ENCODE measurements at regions not wholly inside any gene's neighbourhood (a gene's known extent, or its start where the extent isn't known, plus 50 kb on each side); places are given as distances from the start of the nearest gene placed in this dataset.
A peak's percentile ranks its signal among the peaks of the same experiment; 100 is the strongest.

DNA sequence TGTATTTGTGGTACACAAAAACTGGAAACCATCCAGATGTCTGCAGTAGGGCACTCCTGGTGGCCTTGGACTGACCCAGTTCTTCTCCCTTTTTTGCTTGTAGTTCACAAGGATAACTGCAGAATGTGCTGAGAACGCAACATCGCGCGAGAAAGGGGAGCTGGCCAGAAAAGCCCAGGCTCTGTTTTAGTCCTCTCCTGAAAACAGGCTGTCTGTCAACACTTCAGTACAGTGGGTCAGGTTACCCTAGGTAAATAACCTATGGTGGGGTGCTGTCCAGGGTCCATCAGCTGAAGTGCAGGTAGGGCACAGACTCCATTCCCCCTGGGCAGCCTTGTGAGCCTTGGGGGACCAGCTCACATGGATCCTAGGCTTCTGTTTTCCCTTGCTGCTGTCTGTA, 495.8 kb downstream of the MDFIC start:
- Mint-ChIP-seq H3K9me3 (no peaks in the 10 kb centered on the region), H3K36me3 (no peaks in the 10 kb centered on the region), H3K27ac (no peak overlapping the region), H3K4me3 (no peak overlapping the region), H3K27me3 (ENCODE audit: low read depth in 2 of 2) (no peaks in the 10 kb centered on the region), H3K4me1 (no peaks in the 10 kb centered on the region)
- DNase-seq (no peak), ATAC-seq (no peak)
- H3K9me3 ChIP-seq (ENCODE audit: control insufficient read depth, insufficient read depth, low read length), result no peaks in the 10 kb centered on the region
- 93% methylated on average over 4 of the region's 4 CpGs for WGBS (ENCODE audit: insufficient coverage)
- intact Hi-C loops (cut with micrococcal nuclease), result no loop called here
- H3K36me3 ChIP-seq (ENCODE audit: control insufficient read depth, insufficient read depth, low read length), result no peaks in the 10 kb centered on the region
- no peak overlapping the region for H3K27ac ChIP-seq (ENCODE audit: low read length)
- no peaks in the 10 kb centered on the region for H3K27me3 ChIP-seq (ENCODE audit: control insufficient read depth, insufficient read depth, low read length)
- no peaks in the 10 kb centered on the region for H3K4me1 ChIP-seq (ENCODE audit: control insufficient read depth, insufficient read depth, low read length)
- no peak for TF ChIP-seq CTCF (IDR thresholded peaks at IDR 0.05)
- no peak overlapping the region for H3K4me3 ChIP-seq (ENCODE audit: low read length)

- H3K36me3 ChIP-seq (ENCODE audit: control insufficient read depth, insufficient read depth, low read length), result no peaks in the 10 kb centered on the region
- WGBS (ENCODE audit: insufficient coverage), result 33% methylated on average over 3 of the region's 3 CpGs
- H3K4me3 ChIP-seq (ENCODE audit: low read length), result no peak overlapping the region
- DNase-seq, result peak in 1 of 2 donors; percentile 15
- Mint-ChIP-seq H3K9me3 (no peaks in the 10 kb centered on the region), H3K4me1 (peaks cover 34 to 43% of the 10 kb centered on the region in 2 donors), H3K4me3 (peak overlapping the region; percentile 86), H3K36me3 (no peaks in the 10 kb centered on the region), H3K27me3 (ENCODE audit: low read depth in 2 of 2) (no peaks in the 10 kb centered on the region), H3K27ac (peak overlapping the region; percentile 86 to 98)
- H3K9me3 ChIP-seq (ENCODE audit: control insufficient read depth, insufficient read depth, low read length), result no peaks in the 10 kb centered on the region
- peak; percentile 72 to 84 (median 75) for ATAC-seq
- no peaks in the 10 kb centered on the region for H3K4me1 ChIP-seq (ENCODE audit: control insufficient read depth, insufficient read depth, low read length)
- H3K27ac ChIP-seq (ENCODE audit: low read length), result peak overlapping the region; percentile 86
- no peaks in the 10 kb centered on the region for H3K27me3 ChIP-seq (ENCODE audit: control insufficient read depth, insufficient read depth, low read length)
- no peak for TF ChIP-seq CTCF (IDR thresholded peaks at IDR 0.05)
- intact Hi-C loops (cut with micrococcal nuclease), result no loop called here
These were observed 489.2 kb downstream of the MDFIC start for GRCh38 chr7:115410972-115411686.

- no peak for TF ChIP-seq CTCF (IDR thresholded peaks at IDR 0.05)
- H3K27ac ChIP-seq (ENCODE audit: low read length), result peak overlapping the region; percentile 86
- DNase-seq (peak in 1 of 2 donors; percentile 13), ATAC-seq (peak; percentile 72 to 76 (median 76))
- peak overlapping the region; percentile 86 for H3K4me3 Mint-ChIP-seq
- no peaks in the 10 kb centered on the region for H3K9me3 ChIP-seq (ENCODE audit: control insufficient read depth, insufficient read depth, low read length)
- H3K4me3 ChIP-seq (ENCODE audit: low read length), result no peak overlapping the region
- peaks cover 34 to 43% of the 10 kb centered on the region in 2 donors for H3K4me1 Mint-ChIP-seq
- H3K27me3 Mint-ChIP-seq (ENCODE audit: low read depth in 2 of 2), result no peaks in the 10 kb centered on the region
- WGBS (ENCODE audit: insufficient coverage), result 43% methylated on average over 4 of the region's 4 CpGs
- H3K36me3 Mint-ChIP-seq, result no peaks in the 10 kb centered on the region
- no peaks in the 10 kb centered on the region for H3K27me3 ChIP-seq (ENCODE audit: control insufficient read depth, insufficient read depth, low read length)
- no peaks in the 10 kb centered on the region for H3K9me3 Mint-ChIP-seq
- H3K36me3 ChIP-seq (ENCODE audit: control insufficient read depth, insufficient read depth, low read length), result no peaks in the 10 kb centered on the region
- intact Hi-C loops (cut with micrococcal nuclease), result no loop called here
- H3K27ac Mint-ChIP-seq, result peak overlapping the region; percentile 86 to 98
- no peaks in the 10 kb centered on the region for H3K4me1 ChIP-seq (ENCODE audit: control insufficient read depth, insufficient read depth, low read length)
These were observed 488.5 kb downstream of the MDFIC start for GRCh38 chr7:115410434-115410820.

Data from natural killer cell (primary cell).